HepG2 (cell line): ENCODE measurements at regions not wholly inside any gene's neighbourhood (a gene's known extent, or its start where the extent isn't known, plus 50 kb on each side); places are given as distances from the start of the nearest gene placed in this dataset.

Experiments
- ATAC-seq: fragments of 200-7000 bp; cut with Tn5 transposase; 3 replicates; pipeline ENCODE4 v1.9.1; 2020; ENCODE audit warnings: mild to moderate bottlenecking, moderate library complexity
- BruUV-seq: library from RNA; stranded (reverse); fragments of 400-500 nt; replicated peaks from 2 replicates; lab custom pipeline; 2021; lab: Mats Ljungman, UMichigan
- CTCF ChIA-PET: fragments of 300-600 bp; formaldehyde crosslinking; extraction: SDS; loops from one replicate; lab custom pipeline; 2021; ENCODE audit warnings: low total read pairs, inconsistent platforms, low intra/inter-chr PET ratio; lab: Yijun Ruan, JAX
- POLR2A ChIA-PET: fragments of 350-600 bp; sonication (Branson Sonifier 250); formaldehyde crosslinking; loops from one replicate; lab custom pipeline; 2020; ENCODE audit warnings: antibody characterized with exemption, inconsistent platforms; lab: Yijun Ruan, JAX
- DNase-seq: peaks from one replicate; pipeline ENCODE4 v3.0.0-alpha.2; 2015; ENCODE audit warnings: low spot score
- FAIRE-seq: peaks from 3 replicates; lab custom pipeline; 2011; peaks lifted over from hg19 to GRCh38; lab: Jason Lieb, UNC
- H2AFZ ChIP-seq: one replicate; pipeline ENCODE4 v1.6.1; 2011; ENCODE audit warnings: low read length, inconsistent platforms
- H3K27ac ChIP-seq: fragments of 300-600 bp; 3 replicates; pipeline ENCODE4 v1.8.0; 2011; ENCODE audit warnings: mixed run types, mild to moderate bottlenecking, mixed read lengths, low read length, inconsistent platforms; ENCODE audit not compliant: insufficient read depth; ENCODE audit errors: extremely low read length
- H3K27me3 ChIP-seq, 2 experiments: fragments of 200-600 bp in 1 of 2; 2 replicates in 1 of 2; 3 replicates in 1 of 2; pipeline versions ENCODE4 v1.6.0 to v1.8.0; 2011; ENCODE audit warnings: low read length in 2 of 2, mild to moderate bottlenecking in 2 of 2, moderate library complexity in 2 of 2, inconsistent platforms in 1 of 2; ENCODE audit not compliant: insufficient read depth in 2 of 2, control insufficient read depth in 1 of 2
- H3K36me3 ChIP-seq, 2 experiments: fragments of 200-600 bp in 1 of 2; replicated peaks in 1 of 2; 2 replicates in 1 of 2; 3 replicates in 1 of 2; pipeline versions ENCODE4 v1.5.1 to v1.8.0; 2011; ENCODE audit warnings: low read length in 2 of 2, inconsistent platforms in 1 of 2; ENCODE audit not compliant: insufficient read depth in 2 of 2, control insufficient read depth in 1 of 2
- H3K4me1 ChIP-seq: 2 replicates; pipeline ENCODE4 v1.5.1; 2012; ENCODE audit warnings: low read length, inconsistent platforms; ENCODE audit not compliant: insufficient read depth
- H3K4me2 ChIP-seq: 2 replicates; pipeline ENCODE4 v1.6.0; 2011; ENCODE audit warnings: low read depth, low read length, inconsistent platforms
- H3K4me3 ChIP-seq, 3 experiments: fragments of 200-600 bp in 1 of 3; sonication (generic), shearing (Covaris generic) in 1 of 3; replicated peaks in 1 of 3; 2 replicates each; pipeline ENCODE4 v1.5.1; 2011 to 2016; ENCODE audit warnings: low read length in 3 of 3, inconsistent platforms in 2 of 3, low read depth in 2 of 3, mild to moderate bottlenecking in 2 of 3, control low read depth in 1 of 3, mixed read lengths in 1 of 3; ENCODE audit not compliant: insufficient read depth in 1 of 3
- H3K79me2 ChIP-seq: one replicate; pipeline ENCODE4 v1.6.1; 2011; ENCODE audit warnings: low read length, inconsistent platforms; ENCODE audit not compliant: insufficient read depth
- H3K9ac ChIP-seq: 2 replicates; pipeline ENCODE4 v1.6.0; 2011; ENCODE audit warnings: mild to moderate bottlenecking, low read depth, low read length, inconsistent platforms; ENCODE audit not compliant: insufficient read depth
- H3K9me3 ChIP-seq: 2 replicates; pipeline ENCODE4 v1.5.1; 2012; ENCODE audit warnings: mild to moderate bottlenecking, low read length
- H4K20me1 ChIP-seq: 2 replicates; pipeline ENCODE4 v1.6.0; 2011; ENCODE audit warnings: inconsistent platforms, mild to moderate bottlenecking, low read length, moderate library complexity; ENCODE audit not compliant: insufficient read depth
- ZNF256 ChIP-seq: sonication (generic); formaldehyde crosslinking; conservative IDR thresholded peaks from 2 replicates; pipeline ENCODE4 v1.4.0; 2020; ENCODE audit warnings: missing genetic modification reagents
- ZNF343 ChIP-seq: sonication (generic); formaldehyde crosslinking; IDR thresholded peaks from 2 replicates; pipeline ENCODE4 v1.4.0; 2020; ENCODE audit warnings: mild to moderate bottlenecking, missing genetic modification reagents
- ZNF562 ChIP-seq: sonication (generic); formaldehyde crosslinking; IDR thresholded peaks from 2 replicates; pipeline ENCODE4 v1.8.0; 2022; ENCODE audit warnings: missing genetic modification reagents, borderline replicate concordance
- ZNF672 ChIP-seq: sonication (generic); formaldehyde crosslinking; IDR thresholded peaks from 2 replicates; pipeline ENCODE4 v1.8.1; 2022; ENCODE audit warnings: missing genetic modification reagents
- in situ Hi-C: cut with HindIII; loops from 2 replicates; pipeline ENCODE4 v1.10.0; 2017; ENCODE audit warnings: low pct_unique_long_range_greater_than_20kb; ENCODE audit not compliant: extremely low pct_ligation_motif_present
- intact Hi-C: fragments of 100-400 bp; cut with micrococcal nuclease; formaldehyde crosslinking; loops from one replicate; pipeline ENCODE4 v1.10.0; 2022; ENCODE audit not compliant: unreplicated experiment

- Histone ChIP-seq H3K27ac (no peak overlapping the region), H3K4me1 (no peaks in the 10 kb centered on the region), H3K36me3 (no peaks in the 10 kb centered on the region), H3K4me3 (no peak overlapping the region)
- CTCF ChIA-PET = no interaction called here
- no peak for ATAC-seq
- intact Hi-C loops = no loop called here
- no TSS peak for BruUV-seq
- TF ChIP-seq ZNF562 (CRISPR knock-in tag) = no peak
- no peak for TF ChIP-seq ZNF343
- no peak for TF ChIP-seq ZNF256 (CRISPR knock-in tag)
- TF ChIP-seq ZNF672 (CRISPR knock-in tag) = no peak
- TF ChIP-seq, all 625 proteins: peak for 0
- Histone ChIP-seq H3K9ac (no peak overlapping the region), H3K4me2 (no peak overlapping the region), H3K9me3 (no peaks in the 10 kb centered on the region), H4K20me1 (no peaks in the 10 kb centered on the region), H2AFZ (no peak overlapping the region), H3K27me3 (no peaks in the 10 kb centered on the region), H3K79me2 (no peaks in the 10 kb centered on the region)
- POLR2A ChIA-PET = no interaction called here
- in situ Hi-C loops = no loop called here
- DNase-seq = no peak
- FAIRE-seq = no peak
Measured at GRCh38 chr11:107071129-107071528, 52.9 kb upstream of the GUCY1A2 start.
